HEK293T (cell line): ENCODE measurements at regions not wholly inside any gene's neighbourhood (a gene's known extent, or its start where the extent isn't known, plus 50 kb on each side); places are given as distances from the start of the nearest gene placed in this dataset.

Experiments used
- CTCF ChIA-PET: fragments of 350-600 bp; formaldehyde crosslinking; extraction: SDS; loops from one replicate; lab custom pipeline; 2021; ENCODE audit warnings: antibody characterized with exemption, inconsistent platforms; lab: Yijun Ruan, JAX
- POLR2A ChIA-PET: fragments of 350-600 bp; formaldehyde crosslinking; extraction: SDS; loops from one replicate; lab custom pipeline; 2020; ENCODE audit warnings: antibody characterized with exemption, inconsistent platforms; lab: Yijun Ruan, JAX
- DNase-seq: peaks from one replicate; pipeline ENCODE4 v3.0.0; 2012; ENCODE audit warnings: mixed read lengths; ENCODE audit errors: extremely low spot score
- ARNT ChIP-seq: fragments of 450-650 bp; IDR thresholded peaks from 2 replicates; pipeline ENCODE4 v1.6.1; 2017; ENCODE audit warnings: mild to moderate bottlenecking
- BHLHE40 ChIP-seq: fragments of 450-650 bp; IDR thresholded peaks from 2 replicates; pipeline ENCODE4 v1.6.1; 2016; ENCODE audit warnings: mild to moderate bottlenecking, moderate library complexity, borderline replicate concordance
- CTBP1 ChIP-seq: fragments of 450-650 bp; IDR thresholded peaks from 2 replicates; pipeline ENCODE4 v1.6.1; 2016; ENCODE audit warnings: borderline replicate concordance
- ELF4 ChIP-seq: fragments of 450-650 bp; IDR thresholded peaks from 2 replicates; pipeline ENCODE4 v1.6.1; 2017; ENCODE audit warnings: antibody characterized with exemption
- FOXA1 ChIP-seq: fragments of 450-650 bp; IDR thresholded peaks from 2 replicates; pipeline ENCODE4 v1.6.1; 2016; ENCODE audit warnings: mild to moderate bottlenecking
- FOXK2 ChIP-seq: fragments of 450-650 bp; IDR thresholded peaks from 2 replicates; pipeline ENCODE4 v1.6.1; 2016; ENCODE audit warnings: mild to moderate bottlenecking
- FOXM1 ChIP-seq: fragments of 450-650 bp; IDR thresholded peaks from 2 replicates; pipeline ENCODE4 v1.6.1; 2017; ENCODE audit warnings: mild to moderate bottlenecking, borderline replicate concordance
- HDGF ChIP-seq: fragments of 450-650 bp; IDR thresholded peaks from 2 replicates; pipeline ENCODE4 v1.6.1; 2017; ENCODE audit warnings: antibody characterized with exemption, borderline replicate concordance
- L3MBTL2 ChIP-seq: fragments of 450-650 bp; conservative IDR thresholded peaks from 2 replicates; pipeline ENCODE4 v1.6.1; 2016; ENCODE audit warnings: mild to moderate bottlenecking
- LEF1 ChIP-seq: fragments of 450-650 bp; IDR thresholded peaks from 2 replicates; pipeline ENCODE4 v1.6.1; 2017; ENCODE audit warnings: mild to moderate bottlenecking, borderline replicate concordance
- NFRKB ChIP-seq: fragments of 450-650 bp; IDR thresholded peaks from 2 replicates; pipeline ENCODE4 v1.6.1; 2016; ENCODE audit warnings: mild to moderate bottlenecking, moderate library complexity
- SP1 ChIP-seq: fragments of 450-650 bp; IDR thresholded peaks from 2 replicates; pipeline ENCODE4 v1.6.1; 2017
- SUZ12 ChIP-seq: fragments of 450-650 bp; IDR thresholded peaks from 2 replicates; pipeline ENCODE4 v1.6.1; 2016; ENCODE audit warnings: mild to moderate bottlenecking
- TARDBP ChIP-seq: fragments of 450-650 bp; IDR thresholded peaks from 2 replicates; pipeline ENCODE4 v1.6.1; 2016
- ZNF384 ChIP-seq: fragments of 450-650 bp; IDR thresholded peaks from 2 replicates; pipeline ENCODE4 v1.6.1; 2016
- TF ChIP-seq, protein P1 (sequence below): fragments of 450-650 bp; IDR thresholded peaks from 2 replicates; pipeline ENCODE4 v1.6.1; 2016

DNA sequence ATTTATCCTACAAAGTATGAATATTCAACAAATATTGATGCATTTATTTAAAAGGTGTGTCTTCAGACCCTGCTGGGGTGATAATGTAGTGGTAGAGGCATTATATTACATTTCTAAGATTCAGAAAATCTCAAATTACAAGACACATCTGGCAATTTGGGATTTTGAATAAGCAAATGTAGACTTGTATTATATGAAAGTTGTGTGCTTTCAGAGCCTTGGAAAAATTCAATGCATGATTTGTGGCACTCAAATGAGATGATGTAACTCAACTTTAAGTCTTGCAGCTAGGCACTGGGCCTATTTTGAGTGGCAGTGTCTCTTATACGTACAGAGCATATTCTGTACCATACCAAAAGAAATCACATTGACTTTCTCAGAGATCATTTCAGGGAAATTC is 214.4 kb downstream of the ETS1 start:
- DNase-seq, result no peak
- ChIA-PET CTCF (no interaction called here), POLR2A (no interaction called here)
- no peak for TF ChIP-seq ARNT
- TF ChIP-seq FOXM1, result no peak

DNA sequence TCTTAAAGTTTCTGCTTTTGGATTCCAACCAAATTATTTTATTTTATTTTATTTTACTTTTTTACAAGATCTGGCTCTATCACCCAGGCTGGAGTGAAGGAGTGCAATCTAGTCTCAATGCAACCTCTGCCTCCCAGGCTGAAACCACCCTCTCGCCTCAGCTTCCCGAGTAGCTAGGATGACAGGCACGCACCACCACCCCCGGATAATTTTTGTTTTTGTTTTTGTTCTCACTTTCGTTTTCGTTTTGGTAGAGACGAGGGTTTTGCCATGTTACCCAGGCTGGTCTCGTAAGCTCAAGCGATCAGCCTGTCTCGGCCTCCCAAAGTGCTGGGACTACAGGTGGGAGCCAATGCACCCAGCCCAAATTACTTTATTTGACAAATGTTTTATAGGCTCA is 219.8 kb downstream of the ETS1 start:
- no peak for DNase-seq
- CTCF ChIA-PET, result no interaction called here
- TF ChIP-seq L3MBTL2 (no peak), SP1 (no peak), ELF4 (no peak), CTBP1 (no peak), TARDBP (no peak), FOXM1 (no peak), ARNT (no peak), SUZ12 (no peak), FOXA1 (no peak), LEF1 (no peak), NFRKB (no peak), FOXK2 (no peak), ZNF384 (no peak), BHLHE40 (no peak), HDGF (no peak)
- TF ChIP-seq, protein P1, sequence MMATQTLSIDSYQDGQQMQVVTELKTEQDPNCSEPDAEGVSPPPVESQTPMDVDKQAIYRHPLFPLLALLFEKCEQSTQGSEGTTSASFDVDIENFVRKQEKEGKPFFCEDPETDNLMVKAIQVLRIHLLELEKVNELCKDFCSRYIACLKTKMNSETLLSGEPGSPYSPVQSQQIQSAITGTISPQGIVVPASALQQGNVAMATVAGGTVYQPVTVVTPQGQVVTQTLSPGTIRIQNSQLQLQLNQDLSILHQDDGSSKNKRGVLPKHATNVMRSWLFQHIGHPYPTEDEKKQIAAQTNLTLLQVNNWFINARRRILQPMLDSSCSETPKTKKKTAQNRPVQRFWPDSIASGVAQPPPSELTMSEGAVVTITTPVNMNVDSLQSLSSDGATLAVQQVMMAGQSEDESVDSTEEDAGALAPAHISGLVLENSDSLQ, result no peak
- POLR2A ChIA-PET, result no interaction called here

DNA sequence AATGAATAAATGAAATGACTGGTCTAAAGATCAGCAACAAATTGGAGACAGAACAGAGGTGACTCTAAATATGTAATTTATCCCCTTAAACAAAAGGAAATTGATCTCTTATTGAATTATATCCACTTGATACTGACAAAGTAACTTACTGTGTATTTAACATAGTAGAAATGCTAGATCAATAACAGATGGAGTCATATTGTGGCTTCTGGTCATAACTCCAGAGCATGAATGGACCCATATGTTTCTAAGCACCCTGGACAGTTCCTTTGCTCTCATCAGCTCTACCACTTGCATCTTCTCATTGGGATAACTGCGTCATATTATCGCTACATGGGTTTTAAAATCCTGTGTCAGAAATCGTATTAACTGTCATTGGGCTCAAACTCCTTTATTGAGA is 222.3 kb downstream of the ETS1 start:
- ChIA-PET CTCF (no interaction called here), POLR2A (no interaction called here)
- no peak for TF ChIP-seq FOXK2
- TF ChIP-seq BHLHE40, result no peak
- DNase-seq, result no peak

DNA sequence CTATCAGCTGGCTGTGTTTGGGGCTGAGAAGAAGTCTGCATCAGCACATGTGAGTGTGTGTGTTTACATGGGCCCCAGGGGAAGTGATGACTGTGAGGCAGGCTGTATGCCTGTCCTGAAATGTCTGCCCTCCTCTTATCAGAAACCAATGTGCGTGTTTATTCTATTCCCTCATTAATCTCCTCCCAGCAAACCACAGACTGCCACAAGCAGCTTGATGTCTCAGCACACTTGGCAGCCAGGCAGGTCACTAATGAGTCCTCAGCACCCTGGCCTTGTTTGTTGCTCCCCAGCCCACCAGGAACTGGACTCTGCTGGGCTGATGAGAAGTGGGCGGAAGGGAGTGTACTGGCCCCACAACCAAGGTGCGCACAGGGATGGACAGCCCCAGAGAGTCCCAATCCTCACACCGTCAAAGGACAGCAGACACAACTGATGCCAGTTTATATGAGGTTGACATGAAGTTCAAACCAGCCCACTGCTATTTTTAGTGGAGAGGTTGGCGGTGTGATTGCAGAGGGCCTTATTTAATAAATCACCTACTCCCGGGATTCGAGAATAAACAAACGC is 225.8 kb downstream of the ETS1 start:
- ChIA-PET CTCF (interaction anchor here (1.4 kb wide), 1 partner anchor 10 kb away, joined by 3 read pairs; no protein-coding TSS in a partner anchor), POLR2A (no interaction called here)

GRCh38 chr11:128359515-128359914 is 227.8 kb downstream of the ETS1 start:
- DNase-seq, result no peak
- TF ChIP-seq, protein P1, result no peak
- TF ChIP-seq NFRKB (no peak), ELF4 (no peak), LEF1 (no peak), ARNT (no peak)
- CTCF ChIA-PET, result no interaction called here
- POLR2A ChIA-PET, result no interaction called here

More for the DNA sequence above, 225.8 kb downstream of the ETS1 start:
- peak; percentile 12 for DNase-seq
- TF ChIP-seq FOXA1, result no peak
- no peak for TF ChIP-seq BHLHE40
- TF ChIP-seq SUZ12, result no peak

DNA sequence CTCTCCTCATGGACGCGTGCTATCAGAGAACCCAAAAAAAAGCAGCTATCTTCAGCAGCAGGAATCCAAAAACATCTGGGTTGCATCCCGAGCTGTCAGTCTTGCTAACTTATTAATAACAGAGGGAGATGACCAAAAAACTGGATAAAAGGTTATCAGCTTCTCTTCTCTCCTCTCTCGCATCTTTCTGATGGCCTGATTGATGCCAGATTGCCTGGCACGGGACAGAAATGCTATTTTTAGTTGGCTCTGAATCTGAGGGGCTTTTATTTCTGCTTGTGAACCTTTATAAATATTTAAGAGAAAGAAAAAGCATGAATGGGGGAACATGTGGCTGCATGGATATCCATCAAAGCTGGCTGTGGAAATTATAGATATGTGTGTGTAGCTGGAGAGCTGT is 230.3 kb downstream of the ETS1 start:
- no peak for DNase-seq
- TF ChIP-seq SP1, result no peak
- TF ChIP-seq ZNF384, result no peak
- TF ChIP-seq LEF1, result no peak
- no peak for TF ChIP-seq FOXK2
- no peak for TF ChIP-seq L3MBTL2
- TF ChIP-seq CTBP1, result no peak
- TF ChIP-seq TARDBP, result no peak
- TF ChIP-seq SUZ12, result no peak
- no peak for TF ChIP-seq BHLHE40
- no peak for TF ChIP-seq FOXA1
- TF ChIP-seq ARNT, result no peak
- TF ChIP-seq HDGF, result no peak
- no peak for TF ChIP-seq NFRKB
- no peak for TF ChIP-seq ELF4
- TF ChIP-seq FOXM1, result no peak
- TF ChIP-seq, protein P1, result no peak
- ChIA-PET POLR2A (no interaction called here), CTCF (no interaction called here)

GRCh38 chr11:128355558-128355957 is 231.8 kb downstream of the ETS1 start:
- no peak for TF ChIP-seq L3MBTL2
- TF ChIP-seq TARDBP, result no peak
- no peak for TF ChIP-seq FOXA1
- TF ChIP-seq FOXK2, result no peak
- TF ChIP-seq, protein P1, result no peak
- TF ChIP-seq HDGF, result no peak
- TF ChIP-seq SUZ12, result no peak
- no peak for TF ChIP-seq BHLHE40
- TF ChIP-seq FOXM1, result no peak
- TF ChIP-seq ELF4, result no peak
- no peak for TF ChIP-seq ARNT
- TF ChIP-seq CTBP1, result no peak
- no peak for TF ChIP-seq ZNF384
- no peak for TF ChIP-seq NFRKB
- ChIA-PET CTCF (no interaction called here), POLR2A (no interaction called here)
- DNase-seq, result no peak
